ENCODE measurements at regions not wholly inside any gene's neighbourhood (a gene's known extent, or its start where the extent isn't known, plus 50 kb on each side); places are given as distances from the start of the nearest gene placed in this dataset.

DNA sequence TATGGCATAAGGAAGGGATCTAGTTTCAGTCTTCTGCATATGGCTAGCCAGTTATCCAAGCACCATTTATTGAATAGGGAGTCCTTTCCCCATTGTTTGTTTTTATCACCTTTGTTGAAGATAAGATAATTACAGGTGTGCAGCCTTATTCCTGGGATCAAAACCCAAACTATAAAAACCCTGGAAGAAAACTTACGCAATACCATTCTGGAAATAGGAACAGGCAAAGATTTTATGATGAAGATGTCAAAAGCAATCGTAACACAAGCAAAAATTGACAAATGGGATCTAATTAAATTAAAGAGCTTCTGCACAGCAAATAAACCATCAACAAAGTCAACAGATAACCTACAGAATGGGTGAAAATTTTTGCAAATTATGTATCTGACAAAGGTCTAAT, 128.5 kb upstream of the DCN start:
- no peak for TF ChIP-seq POLR2AphosphoS5 (IDR thresholded peaks at IDR 0.05)
- TF ChIP-seq, protein P1, sequence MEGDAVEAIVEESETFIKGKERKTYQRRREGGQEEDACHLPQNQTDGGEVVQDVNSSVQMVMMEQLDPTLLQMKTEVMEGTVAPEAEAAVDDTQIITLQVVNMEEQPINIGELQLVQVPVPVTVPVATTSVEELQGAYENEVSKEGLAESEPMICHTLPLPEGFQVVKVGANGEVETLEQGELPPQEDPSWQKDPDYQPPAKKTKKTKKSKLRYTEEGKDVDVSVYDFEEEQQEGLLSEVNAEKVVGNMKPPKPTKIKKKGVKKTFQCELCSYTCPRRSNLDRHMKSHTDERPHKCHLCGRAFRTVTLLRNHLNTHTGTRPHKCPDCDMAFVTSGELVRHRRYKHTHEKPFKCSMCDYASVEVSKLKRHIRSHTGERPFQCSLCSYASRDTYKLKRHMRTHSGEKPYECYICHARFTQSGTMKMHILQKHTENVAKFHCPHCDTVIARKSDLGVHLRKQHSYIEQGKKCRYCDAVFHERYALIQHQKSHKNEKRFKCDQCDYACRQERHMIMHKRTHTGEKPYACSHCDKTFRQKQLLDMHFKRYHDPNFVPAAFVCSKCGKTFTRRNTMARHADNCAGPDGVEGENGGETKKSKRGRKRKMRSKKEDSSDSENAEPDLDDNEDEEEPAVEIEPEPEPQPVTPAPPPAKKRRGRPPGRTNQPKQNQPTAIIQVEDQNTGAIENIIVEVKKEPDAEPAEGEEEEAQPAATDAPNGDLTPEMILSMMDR (IDR thresholded peaks at IDR 0.05 in 8 of 11, conservative IDR thresholded peaks at IDR 0.05 in 3 of 11): no peak
- no peak for TF ChIP-seq POLR2A (IDR thresholded peaks at IDR 0.05)
- H3K27ac ChIP-seq: no peak overlapping the region
- no peaks in the 10 kb centered on the region for H3K9me3 ChIP-seq
- H3K4me3 ChIP-seq: no peak overlapping the region
- H3K36me3 ChIP-seq: no peaks in the 10 kb centered on the region
- no peaks in the 10 kb centered on the region for H3K4me1 ChIP-seq
- DNase-seq: no peak
- no peaks in the 10 kb centered on the region for H3K27me3 ChIP-seq (replicated peaks in 1 of 7)
- intact Hi-C loops (cut with DNase I; ENCODE audit: low total_unique reads): no loop called here
- WGBS, 5 donors: 75 to 91% (median 85%) methylated on average over 2 of the region's 2 CpGs

DNA sequence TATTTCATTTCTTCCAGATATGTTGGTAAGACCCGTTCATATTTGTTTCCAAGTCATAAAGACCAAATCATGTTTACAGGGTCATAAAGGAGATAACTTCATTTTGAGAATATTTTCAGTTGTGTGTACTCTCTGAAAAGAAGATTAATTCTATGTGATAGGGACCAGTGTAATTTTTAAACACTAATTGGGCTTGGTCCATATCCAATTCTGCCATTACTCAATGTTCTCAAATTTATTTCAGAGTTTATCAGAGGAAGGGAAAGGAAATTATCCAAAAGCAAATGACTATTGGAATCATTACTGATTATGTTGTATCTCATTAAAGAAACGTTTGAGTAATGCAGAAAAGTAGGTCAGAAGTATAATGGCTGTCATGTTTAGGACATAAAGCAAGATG, 126.8 kb upstream of the DCN start:
- Histone ChIP-seq H3K4me1 (no peaks in the 10 kb centered on the region), H3K27ac (no peak overlapping the region), H3K27me3 (replicated peaks in 1 of 7) (no peaks in the 10 kb centered on the region), H3K4me3 (no peak overlapping the region), H3K9me3 (no peaks in the 10 kb centered on the region), H3K36me3 (no peaks in the 10 kb centered on the region)
- TF ChIP-seq, protein P1 (IDR thresholded peaks at IDR 0.05 in 8 of 11, conservative IDR thresholded peaks at IDR 0.05 in 3 of 11): no peak
- TF ChIP-seq POLR2AphosphoS5 (IDR thresholded peaks at IDR 0.05) (no peak), POLR2A (IDR thresholded peaks at IDR 0.05) (no peak)
- intact Hi-C loops (cut with DNase I; ENCODE audit: low total_unique reads): no loop called here
- 54 to 80% (median 72%) methylated on average over 2 of the region's 2 CpGs for WGBS, 5 donors
- no peak for DNase-seq

DNA sequence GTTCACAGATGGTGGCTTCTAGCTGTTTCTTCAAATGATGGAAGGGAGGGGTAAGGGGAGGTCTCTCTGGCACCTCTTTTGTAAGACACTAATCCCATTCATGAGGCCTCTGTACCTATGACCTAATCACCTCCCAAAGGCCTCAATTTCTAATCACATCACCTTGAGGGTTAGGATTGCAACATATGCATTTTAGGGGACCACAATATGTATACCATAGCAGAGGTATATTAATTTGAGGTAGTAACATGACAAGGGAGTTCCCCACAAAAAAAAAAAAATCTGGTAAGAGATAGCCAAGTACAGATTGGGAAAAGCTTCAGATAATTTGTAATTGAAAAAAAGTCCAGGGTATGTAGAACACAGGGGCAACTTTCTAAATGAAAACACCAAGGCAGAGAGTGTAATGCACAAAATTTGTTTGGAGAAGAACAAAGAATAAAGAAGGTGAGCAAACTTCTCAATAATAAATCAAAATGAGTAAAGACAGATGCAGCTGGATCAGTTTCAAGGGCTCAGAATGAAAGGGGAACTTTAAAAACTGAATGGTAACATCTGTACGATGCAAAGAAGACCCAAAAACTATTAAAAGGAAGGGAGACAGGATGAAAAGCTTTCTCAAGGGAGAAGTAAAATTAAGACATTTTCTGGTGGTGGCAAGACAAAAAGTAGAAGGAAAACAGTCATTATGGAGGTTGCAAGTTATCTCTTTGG, 125.5 kb upstream of the DCN start:
- Histone ChIP-seq H3K4me1 (no peaks in the 10 kb centered on the region), H3K4me3 (no peak overlapping the region), H3K36me3 (no peaks in the 10 kb centered on the region), H3K27ac (no peak overlapping the region), H3K9me3 (no peaks in the 10 kb centered on the region), H3K27me3 (replicated peaks in 1 of 7) (no peaks in the 10 kb centered on the region)
- intact Hi-C loops (cut with DNase I; ENCODE audit: low total_unique reads): no loop called here
- DNase-seq: no peak
- WGBS, 5 donors: 6 to 19% (median 10%) methylated on average over 1 of the region's 1 CpG
- TF ChIP-seq POLR2A (IDR thresholded peaks at IDR 0.05) (no peak), POLR2AphosphoS5 (IDR thresholded peaks at IDR 0.05) (no peak)
- TF ChIP-seq, protein P1 (IDR thresholded peaks at IDR 0.05 in 8 of 11, conservative IDR thresholded peaks at IDR 0.05 in 3 of 11): no peak

DNA sequence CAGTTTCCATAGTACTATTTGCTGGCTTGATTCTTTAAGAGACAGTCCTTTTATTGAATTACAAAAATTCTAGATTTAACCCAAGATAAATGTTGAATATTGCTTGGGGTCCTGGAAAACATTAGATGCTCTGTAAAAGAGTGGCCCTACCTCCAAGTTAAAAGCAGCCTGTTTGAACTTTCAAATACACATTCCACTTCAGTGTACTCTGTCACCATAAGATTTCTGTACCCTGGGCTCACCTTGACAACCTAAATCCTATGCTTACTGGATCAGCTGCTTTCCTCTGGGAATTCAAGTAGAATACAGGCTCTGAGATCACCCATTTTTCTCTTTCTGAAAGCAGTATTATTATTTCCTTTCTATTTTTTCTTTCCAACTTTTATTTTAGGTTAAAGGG, 107.7 kb upstream of the DCN start:
- Histone ChIP-seq H3K36me3 (no peaks in the 10 kb centered on the region), H3K4me3 (no peak overlapping the region), H3K4me1 (no peaks in the 10 kb centered on the region), H3K27ac (no peak overlapping the region), H3K9me3 (no peaks in the 10 kb centered on the region), H3K27me3 (replicated peaks in 1 of 7) (peaks cover 0 to 4% (median 0%) of the 10 kb centered on the region in 7 donors)
- TF ChIP-seq, protein P1 (IDR thresholded peaks at IDR 0.05 in 8 of 11, conservative IDR thresholded peaks at IDR 0.05 in 3 of 11): no peak
- TF ChIP-seq POLR2AphosphoS5 (IDR thresholded peaks at IDR 0.05) (no peak), POLR2A (IDR thresholded peaks at IDR 0.05) (no peak)
- no peak for DNase-seq
- intact Hi-C loops (cut with DNase I; ENCODE audit: low total_unique reads): no loop called here
